Activated CD4-positive, alpha-beta T cell treated with anti-CD3 and anti-CD28 coated beads, Interleukin-2, amount 50 U/mL, for 1 hour (primary cell): ENCODE measurements at regions not wholly inside any gene's neighbourhood (a gene's known extent, or its start where the extent isn't known, plus 50 kb on each side); places are given as distances from the start of the nearest gene placed in this dataset.
"Not testable (repeated sequence)": the region's sequence is repeated elsewhere in the genome, so short reads cannot be mapped to it uniquely, and the experiment has no call there.

ENCODE experiments used
- DNase-seq: peaks from one replicate; pipeline ENCODE4 v3.0.0-alpha.2; 2020

DNA sequence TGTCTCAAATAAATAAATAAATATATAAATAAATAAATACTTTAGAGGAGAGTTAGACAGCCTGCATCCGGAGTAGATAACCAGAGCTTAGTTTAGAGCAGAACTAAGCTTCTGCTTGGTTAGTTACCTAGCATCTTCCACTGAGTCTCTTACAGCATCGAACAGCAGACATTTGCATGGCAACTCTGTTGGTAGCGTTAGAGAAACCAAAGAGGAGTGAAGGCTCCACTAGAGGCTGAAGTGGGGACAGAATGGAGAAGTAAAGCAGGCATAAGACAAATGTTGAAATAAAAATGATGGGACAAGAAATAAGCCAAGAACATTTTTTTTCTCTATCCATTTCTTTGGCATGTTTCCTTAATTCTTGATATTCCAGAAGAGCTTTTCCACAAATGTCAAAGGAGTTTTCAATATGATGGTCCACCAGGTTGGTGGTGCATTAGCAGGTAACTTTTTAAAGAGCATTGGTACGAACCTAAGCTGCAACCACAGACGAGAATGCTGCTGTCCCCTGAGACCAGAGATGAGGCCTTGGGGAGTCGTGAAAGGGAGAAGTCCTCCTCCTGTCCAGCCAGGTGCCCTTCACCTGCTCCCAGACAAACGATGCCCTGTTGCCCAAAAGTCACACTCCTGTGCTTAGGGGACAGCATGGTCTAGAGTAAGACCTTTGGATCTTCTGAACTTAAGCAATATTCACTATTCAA, 438.3 kb downstream of the DIRAS2 start:
- DNase-seq = no peak

DNA sequence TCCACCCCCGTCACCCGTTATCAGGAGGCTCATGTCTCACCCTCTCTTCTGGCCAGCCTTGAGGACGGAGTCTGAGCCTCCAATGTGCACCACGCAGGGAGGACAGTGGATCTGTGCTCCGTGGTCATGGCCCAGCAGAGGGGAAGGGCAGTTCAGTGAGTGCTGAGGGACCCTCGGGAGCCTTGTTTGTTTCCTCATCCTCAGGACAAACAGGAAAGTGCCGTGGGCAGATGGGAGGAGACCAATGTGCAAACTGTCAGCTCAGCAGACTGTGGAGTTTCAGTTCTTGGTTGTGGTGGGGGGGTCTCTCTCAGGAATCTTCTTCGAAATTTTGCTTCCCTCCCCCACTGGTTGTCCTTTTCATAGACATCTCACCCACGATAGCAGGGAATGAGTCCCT, 429.6 kb downstream of the DIRAS2 start:
- not testable (repeated sequence) for DNase-seq

DNA sequence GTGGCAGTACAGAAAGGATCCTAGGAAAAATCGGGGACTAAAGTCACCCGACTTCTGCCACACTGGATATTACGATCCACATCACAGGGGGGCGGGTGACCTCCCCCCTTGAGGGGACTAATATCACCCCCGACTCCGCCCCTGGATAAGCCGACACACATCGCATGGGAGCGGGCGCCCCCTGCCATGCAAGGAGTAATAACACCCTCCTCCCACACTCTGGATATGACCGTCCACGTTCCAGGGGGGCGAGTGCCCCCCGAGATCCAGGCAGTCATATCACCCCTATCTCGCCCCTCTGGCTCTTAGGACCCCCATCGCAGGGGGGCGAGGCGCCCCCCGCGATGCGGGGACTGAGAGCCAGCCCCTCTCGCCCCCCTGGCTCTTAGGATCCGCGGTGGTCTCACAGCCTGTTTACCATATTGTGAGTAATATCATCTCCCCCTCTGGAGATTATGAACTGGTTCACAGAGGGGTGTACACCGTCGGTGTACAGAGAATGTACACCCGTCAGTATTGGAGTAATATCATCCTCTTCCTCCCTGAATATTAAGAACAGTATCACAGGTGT, 423.0 kb downstream of the DIRAS2 start:
- peak; percentile 19 for DNase-seq

DNA sequence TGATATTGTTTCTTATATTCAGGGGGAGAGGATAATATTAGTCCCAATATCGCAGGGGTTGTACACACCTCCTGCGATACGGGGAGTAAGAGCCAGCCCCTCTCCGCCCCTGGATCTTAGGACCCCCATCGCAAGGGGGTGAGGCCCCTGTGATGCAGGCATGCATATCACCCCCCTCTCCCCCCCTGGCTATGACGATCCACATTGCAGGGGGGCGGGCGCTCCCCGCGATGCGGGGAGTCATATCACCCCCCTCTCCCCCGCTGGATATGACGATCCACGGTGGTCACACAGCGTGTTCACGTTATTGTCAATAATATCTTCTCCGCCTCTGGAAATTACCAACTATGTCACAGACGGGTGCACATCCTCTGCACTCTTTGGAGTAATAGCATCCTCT, 420.7 kb downstream of the DIRAS2 start:
- DNase-seq = not testable (repeated sequence)

DNA sequence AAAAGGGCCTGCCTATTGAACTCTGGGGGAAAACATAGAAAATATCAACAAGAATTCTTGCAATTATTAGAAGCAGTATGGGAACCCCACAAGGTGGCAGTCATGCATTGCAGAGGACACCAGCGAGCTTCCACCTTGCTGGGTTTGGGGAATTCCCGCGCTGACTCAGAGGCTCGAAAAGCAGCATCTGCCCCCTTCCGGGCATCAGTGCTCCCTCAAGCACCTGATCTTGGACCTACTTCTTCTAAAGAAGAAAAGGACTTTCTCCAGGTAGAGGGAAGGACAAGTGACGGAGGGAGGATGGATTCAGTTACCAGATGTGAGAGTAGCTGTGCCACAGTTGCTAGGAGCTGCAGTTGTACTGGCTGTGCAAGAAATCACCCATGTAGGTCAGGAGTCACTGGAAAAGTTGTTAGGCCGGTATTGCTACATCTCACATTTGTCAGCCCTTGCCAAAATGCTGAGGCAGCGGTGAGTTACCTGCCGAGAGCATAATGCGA, 415.7 kb downstream of the DIRAS2 start:
- peak; percentile 57 for DNase-seq

DNA sequence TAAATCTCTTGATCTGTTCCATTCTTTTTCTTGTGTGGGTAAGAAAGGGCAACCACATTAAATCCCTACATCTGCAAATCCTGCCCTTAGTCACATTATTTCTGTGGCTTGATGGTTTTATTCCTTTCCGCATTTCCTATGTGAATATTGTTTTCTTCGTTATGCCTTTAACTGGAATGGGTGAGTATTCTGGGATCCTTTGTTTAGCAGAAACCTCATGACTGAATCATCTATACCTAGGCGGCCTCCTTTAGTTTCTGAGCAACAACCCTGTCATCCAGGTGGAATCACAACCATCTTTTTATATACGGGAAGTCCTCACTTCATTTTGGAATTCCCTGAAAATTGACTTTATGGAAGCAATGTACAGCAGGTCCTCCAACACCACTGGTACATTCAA, 409.5 kb downstream of the DIRAS2 start:
- DNase-seq = not testable (repeated sequence)

DNA sequence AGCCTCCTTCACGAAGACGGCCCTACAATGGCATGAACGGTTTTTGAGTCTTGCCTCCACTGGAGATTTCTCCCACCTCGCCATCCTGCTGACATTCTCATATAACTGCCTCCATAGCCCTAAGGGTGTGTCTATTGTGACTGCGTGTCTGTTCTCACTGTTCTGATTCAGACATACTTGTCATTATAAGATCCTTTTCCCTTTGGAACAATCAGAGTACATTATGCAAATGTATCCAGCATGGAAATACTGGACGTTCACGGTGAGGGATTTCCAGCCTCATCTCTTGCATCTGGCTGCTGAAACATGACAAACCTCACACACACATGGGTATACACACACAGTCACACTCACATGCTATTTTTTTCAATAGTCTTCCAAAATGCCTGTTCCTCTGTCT, 402.1 kb downstream of the DIRAS2 start:
- DNase-seq = no peak

DNA sequence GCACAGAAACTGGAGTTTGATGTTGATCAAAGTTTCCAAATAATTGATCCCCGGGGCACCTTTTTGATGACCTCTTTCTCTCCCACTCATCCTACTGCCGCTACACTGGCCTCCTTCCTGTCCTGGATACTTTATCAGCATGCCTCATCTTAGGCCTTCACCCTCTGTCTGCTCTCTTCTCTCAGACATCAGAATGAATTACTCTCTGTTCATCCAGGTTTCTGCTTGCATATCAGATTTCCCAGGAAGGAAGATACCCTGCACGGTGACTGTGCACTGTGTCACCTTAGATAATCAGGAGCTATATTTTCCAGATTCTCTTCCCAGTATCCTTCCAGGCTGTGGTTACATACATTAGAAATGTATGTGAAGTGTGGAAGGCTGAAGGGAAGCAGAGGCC, 397.0 kb downstream of the DIRAS2 start:
- DNase-seq = no peak

DNA sequence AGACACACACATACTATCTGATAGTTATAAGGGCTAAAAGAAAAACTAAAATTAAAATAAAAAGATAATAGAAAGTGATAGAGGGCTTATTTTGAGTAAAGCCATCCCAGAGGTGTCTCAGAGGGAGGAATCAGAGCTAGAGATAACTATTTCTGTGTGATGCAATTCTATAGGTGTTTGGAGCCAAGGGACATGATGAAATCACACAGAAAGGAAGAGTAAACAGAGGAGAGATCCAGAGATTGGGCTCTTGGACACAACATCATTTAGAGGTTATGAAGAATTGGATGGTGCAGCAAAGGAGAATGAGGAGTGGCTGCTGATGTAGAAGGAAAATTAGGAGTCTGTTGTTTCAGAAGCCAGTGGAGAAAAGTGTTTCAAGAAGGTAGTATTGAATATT, 393.5 kb downstream of the DIRAS2 start:
- DNase-seq = no peak

DNA sequence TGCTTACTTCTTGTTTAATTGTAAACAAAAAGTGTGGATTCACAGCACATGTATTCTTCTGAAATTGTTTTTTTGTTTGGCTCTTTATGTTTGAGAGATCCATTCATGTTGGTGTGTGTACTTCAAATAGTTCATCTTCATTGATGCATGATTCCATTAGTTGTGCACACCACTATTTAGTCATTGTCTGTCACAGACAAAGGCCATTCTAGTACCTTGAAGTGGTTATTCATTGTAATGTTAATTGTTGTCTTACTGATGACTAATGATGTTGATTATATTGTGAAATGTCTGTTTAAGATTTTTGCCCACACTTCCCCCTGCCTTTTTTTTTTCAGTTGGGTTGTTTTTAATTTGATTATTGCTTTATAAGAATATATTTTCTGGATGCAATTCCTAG, 391.3 kb downstream of the DIRAS2 start:
- DNase-seq = no peak

DNA sequence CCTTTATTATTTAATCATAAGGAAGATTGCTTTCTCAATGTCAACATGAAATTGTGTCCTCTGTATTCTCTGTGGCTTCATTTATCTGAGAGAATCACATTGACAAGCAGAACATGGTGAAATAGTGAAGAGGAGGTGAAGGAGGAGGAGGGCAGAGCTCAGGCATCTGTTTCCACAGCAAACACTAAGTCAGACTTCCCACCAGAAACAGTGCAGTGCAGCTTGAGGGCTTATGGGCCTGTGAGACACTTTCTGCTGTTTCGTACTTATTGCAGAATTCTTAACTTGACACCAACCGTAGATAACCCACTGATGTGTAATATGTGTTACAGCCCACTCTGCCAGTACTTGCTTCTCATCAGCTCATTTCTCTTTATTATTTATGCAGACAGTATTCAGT, 386.3 kb downstream of the DIRAS2 start:
- DNase-seq = no peak

DNA sequence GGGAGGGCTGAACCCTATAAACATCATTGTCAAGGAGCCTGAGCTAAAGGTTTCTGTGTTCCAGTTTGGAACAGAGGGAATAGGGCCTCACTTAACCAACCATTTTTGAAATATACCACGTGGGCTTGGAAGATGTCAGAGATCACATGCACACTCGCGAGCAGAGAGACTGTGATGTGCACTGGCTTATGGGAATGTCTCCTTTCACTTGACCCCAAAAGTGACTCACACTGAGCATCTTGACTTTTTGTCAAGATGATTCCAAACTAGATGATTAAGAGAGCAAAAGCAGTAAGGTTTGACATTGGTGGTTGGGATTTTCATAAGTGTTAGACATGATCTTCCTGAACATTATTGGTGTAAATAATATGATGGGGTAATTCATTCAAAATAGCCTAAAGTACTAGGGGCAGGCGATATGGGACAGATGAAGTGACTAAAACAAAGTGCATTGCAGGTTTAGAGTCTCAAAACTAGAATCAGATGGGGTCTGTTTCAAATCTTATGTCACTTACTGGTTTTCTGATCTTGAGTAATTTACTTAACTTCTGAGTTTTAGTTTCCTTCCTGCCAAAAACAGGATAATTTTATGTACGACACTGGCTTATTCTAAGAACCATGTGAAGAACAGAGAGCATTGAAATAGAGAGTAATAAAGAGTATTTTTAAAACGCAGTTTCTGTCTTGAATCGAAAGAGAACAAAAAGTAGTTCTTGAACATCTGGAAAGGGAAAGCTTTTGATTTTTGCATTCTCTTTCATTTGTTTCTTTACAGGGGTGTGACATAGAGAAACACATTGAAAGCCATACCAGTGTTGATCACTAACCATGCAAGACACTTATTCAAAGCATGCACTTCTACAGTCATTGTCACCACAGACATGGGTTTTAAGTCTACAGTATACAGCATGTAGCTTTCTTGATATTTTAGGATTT, 383.0 kb downstream of the DIRAS2 start:
- DNase-seq = no peak

DNA sequence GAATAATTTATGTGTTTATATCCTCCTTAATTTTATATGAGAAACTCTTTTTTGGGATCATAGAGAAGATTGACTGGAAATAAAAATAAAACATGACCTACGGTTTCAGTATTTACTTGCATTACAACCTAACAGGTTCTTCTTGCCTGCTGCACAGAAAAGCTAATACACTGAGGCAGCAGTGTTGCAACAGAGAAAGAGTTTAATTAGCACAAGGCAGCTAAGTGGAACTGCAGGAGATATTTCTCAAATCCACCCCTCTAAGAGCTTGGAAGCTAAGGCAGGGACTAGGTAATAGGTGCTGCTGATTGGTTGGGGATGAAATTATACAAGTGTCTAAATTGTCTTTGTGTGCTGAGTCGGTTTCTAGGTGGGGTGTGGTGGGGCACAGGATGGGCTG, 380.9 kb downstream of the DIRAS2 start:
- no peak for DNase-seq

DNA sequence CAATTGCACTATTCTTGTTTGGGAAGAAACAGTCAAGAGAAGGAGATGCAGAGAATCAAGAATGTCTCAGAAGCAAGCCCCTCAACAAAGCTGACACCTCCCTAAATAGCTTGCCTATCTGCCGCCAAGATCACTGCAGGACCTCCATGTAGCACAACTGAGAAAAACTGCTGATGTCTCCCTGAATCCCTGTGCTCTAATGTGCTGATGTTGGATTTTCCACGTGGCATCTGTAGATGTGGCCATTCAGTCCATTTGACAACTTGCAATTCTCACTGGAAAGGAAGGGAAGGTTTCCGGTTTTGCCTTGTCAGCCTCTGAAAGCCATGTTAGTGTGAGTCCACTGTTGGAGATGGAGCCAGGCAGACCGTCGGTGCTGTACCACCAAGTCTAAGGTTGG, 374.0 kb downstream of the DIRAS2 start:
- DNase-seq = no peak

DNA sequence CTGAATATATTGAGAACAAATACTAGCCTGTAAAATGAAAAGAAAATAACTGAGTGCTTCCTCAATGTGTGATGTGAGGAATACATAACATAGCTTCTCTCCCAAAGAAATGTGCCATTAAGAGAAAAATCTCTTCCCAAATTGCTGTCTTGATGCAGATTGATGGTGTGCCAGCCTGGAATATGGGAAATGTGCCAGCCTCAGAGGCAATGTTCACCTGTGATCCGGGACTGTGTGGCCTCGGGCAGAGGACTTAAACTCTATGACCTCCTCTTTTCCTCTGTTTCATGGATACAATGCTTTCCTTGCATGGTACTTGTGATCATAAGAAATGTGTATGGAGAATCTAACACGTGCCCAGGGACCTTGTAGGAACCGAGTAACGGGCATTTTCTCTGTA, 370.9 kb downstream of the DIRAS2 start:
- DNase-seq = no peak

DNA sequence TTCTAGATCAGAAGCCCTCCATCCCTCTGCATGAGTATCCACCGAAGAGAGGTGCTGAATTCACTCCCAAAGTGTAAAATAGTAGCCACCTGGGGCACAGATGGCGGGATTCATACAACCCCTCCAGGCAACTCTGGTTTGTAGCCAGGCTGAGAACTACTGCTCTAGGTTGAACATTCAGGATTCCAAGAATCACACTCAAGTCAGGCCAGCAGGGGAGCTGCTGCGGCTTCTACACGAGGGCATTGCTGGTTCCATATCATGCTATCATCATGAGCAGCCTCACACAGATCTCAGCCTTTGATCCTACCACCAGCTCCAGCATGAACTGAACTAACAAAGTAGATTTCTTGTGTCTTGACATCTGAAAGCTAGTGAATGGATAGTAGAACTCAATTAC, 367.9 kb downstream of the DIRAS2 start:
- DNase-seq = no peak

DNA sequence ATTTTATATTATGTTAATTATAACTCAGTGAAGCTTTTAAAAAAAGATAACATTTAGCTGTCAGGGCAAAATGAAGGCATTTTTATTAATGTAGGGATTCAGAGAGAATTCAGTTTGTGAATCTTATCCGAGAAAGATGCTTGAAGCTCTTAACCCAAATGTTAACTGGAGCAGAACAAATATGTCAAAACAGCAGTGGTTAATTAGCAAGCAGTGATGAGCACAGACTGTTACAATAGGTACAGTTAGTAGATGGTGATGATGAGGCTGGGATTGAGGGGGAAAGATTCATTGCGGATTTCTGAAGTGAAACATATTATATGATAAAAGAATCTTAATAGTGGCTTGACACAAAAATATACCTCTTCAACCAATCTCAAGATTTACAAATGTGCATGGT, 356.7 kb downstream of the DIRAS2 start:
- no peak for DNase-seq

DNA sequence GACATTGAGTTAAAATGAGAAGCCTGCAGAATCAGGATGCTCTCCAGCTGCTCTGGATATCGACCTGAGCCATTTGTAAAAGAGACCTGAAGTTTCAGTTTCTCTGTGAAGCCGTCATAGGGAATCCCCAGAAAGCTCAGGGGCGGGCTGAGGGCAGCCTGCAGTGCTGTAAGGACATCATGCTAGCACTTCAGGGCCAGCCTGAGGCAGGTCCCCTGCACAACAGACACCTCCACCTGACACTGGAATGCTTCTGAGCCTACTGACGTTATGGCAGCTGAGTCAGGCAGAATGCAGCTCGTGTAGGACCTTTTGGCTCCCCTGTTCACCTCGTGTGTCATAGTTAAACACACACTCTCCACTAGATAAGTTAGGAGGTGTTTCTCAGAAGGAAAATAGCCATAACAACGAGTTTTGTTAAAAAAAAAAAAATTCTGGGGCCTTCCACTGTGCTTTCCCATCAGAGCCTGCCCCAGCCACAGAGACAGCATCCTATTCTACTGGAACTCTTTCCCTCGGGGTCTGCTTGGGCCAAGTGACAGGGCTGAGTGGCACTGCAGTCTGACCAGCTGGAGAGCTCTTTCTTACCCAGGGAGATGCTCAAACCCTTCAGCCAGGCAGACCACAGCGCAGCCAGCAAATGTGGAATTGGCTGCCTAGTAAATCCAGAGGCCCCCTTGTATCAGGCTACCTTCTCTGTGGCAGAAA, 354.9 kb downstream of the DIRAS2 start:
- DNase-seq = no peak

DNA sequence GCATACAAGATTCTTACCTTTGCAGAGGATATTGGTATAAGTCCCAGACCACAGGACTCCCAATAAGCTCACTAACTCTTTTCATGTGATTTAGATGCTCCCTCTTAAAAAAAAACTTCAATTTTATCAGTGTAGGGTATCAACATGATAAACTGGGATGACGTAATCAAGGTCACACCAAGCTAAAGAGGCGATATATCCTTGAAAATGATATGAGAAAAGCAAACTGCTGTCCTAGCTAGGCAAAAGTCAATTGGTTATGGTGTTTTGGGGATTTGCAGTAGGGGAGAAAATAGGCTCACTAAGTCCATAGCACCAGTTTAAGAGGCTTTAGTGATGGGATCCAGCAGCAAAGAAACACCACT, 354.4 kb downstream of the DIRAS2 start:
- no peak for DNase-seq

DNA sequence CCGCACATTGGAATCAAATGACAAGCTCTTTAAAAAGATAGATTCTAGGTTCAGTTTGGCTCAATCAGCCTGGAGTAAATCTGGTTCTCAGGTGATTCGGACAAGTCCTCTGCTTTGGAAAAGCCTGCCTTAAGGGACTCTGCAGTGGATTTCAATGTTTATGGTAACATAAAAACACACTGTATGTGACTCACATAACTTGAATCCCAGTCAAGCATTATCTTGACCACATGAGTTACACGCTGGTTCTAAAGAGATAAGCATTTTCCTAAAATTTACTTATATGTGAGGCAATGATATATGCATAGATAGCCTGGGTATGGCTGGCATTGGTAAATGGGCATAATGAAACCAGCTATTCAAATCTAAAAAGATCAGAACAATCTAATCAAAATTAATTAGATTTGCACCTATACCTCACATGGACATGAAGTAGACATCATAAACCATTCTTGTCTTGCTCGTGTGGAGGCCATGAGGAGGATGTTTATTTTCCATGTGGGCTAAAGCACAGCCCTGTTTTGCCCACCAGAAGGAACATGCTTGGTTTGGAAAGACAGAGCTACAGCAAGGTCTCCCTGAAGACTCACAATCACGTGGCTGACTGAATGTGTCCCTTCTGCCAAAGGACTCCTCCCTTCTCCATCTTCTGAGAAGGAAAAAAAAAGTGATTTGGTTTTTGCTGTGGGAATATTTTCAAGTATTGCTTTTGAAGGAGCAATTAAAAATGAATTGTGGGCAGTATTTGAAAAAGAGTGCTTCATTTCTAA, 351.7 kb downstream of the DIRAS2 start:
- no peak for DNase-seq

DNA sequence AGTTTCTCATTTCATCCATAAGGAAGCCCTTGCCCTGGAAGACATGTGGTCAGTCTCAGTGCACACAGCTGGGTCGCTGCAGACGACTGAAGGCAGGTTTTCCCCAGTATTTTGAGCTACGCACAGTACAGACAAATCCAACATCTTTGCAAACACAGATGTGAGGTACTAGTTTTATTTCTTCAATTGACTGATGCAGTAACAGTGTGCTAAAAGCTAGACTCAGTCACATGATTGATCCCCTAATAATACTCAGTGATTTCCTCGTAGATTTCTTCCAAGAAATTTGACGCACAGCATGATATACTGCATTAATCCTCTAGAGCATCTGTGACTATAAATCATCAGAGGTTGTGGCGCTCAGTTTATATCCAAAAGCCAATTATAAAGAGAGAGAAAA, 346.1 kb downstream of the DIRAS2 start:
- no peak for DNase-seq

DNA sequence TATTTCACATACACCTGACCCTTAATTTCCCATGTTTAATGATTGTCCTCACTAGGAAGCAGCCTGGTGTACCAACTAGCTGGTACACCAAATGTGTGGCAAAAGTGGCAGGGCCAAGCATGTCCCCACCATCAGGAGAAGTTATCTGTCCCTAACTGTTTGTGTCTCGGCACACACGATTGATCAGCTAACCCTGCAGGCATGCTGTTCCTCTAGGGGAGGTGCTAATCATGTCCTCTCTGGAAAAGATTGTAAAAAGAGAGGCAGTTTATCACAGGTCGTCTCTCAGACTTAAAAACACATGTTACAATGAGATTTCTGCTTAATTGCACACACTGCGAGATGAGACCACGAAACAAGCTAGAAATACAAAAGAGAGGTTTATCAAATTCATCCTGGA, 342.7 kb downstream of the DIRAS2 start:
- no peak for DNase-seq
